Endodermal cell (in vitro differentiated cells): ENCODE measurements at regions not wholly inside any gene's neighbourhood (a gene's known extent, or its start where the extent isn't known, plus 50 kb on each side); places are given as distances from the start of the nearest gene placed in this dataset.

Experiments
- DNase-seq: peaks from one replicate; pipeline ENCODE4 v3.0.0-alpha.2; 2017
- H3K27ac ChIP-seq: 2 replicates; pipeline ENCODE4 v1.5.1; 2013; ENCODE audit warnings: mild to moderate bottlenecking, low read depth, low read length, moderate library complexity
- H3K27me3 ChIP-seq: 2 replicates; pipeline ENCODE4 v1.6.1; 2013; ENCODE audit warnings: mild to moderate bottlenecking, low read length, moderate library complexity; ENCODE audit not compliant: insufficient read depth, control insufficient read depth, poor library complexity, severe bottlenecking
- H3K36me3 ChIP-seq: 2 replicates; pipeline ENCODE4 v1.7.0; 2013; ENCODE audit warnings: mild to moderate bottlenecking, low read length, moderate library complexity; ENCODE audit not compliant: control insufficient read depth, insufficient read depth
- H3K4me1 ChIP-seq: one replicate; pipeline ENCODE4 v1.7.0; 2013; ENCODE audit warnings: low read length; ENCODE audit not compliant: control insufficient read depth, insufficient read depth
- H3K4me3 ChIP-seq: 2 replicates; pipeline ENCODE4 v1.5.1; 2013; ENCODE audit warnings: mild to moderate bottlenecking, low read length, moderate library complexity
- H3K9ac ChIP-seq: 2 replicates; pipeline ENCODE4 v1.6.1; 2013; ENCODE audit warnings: mild to moderate bottlenecking, low read length, moderate library complexity; ENCODE audit not compliant: poor library complexity, severe bottlenecking; ENCODE audit errors: extremely low read depth
- H3K9me3 ChIP-seq: 2 replicates; pipeline ENCODE4 v1.6.1; 2013; ENCODE audit warnings: mild to moderate bottlenecking, low read length, moderate library complexity; ENCODE audit not compliant: control insufficient read depth
- H3K27ac Mint-ChIP-seq: 2 replicates; pipeline ENCODE4 v1.8.0; 2020; ENCODE audit warnings: mixed read lengths
- H3K27me3 Mint-ChIP-seq: 2 replicates; pipeline ENCODE4 v1.8.0; 2021; ENCODE audit warnings: mild to moderate bottlenecking, mixed read lengths; ENCODE audit not compliant: insufficient read depth
- H3K36me3 Mint-ChIP-seq: 2 replicates; pipeline ENCODE4 v1.8.0; 2020; ENCODE audit warnings: low read depth, mixed read lengths
- H3K4me1 Mint-ChIP-seq: 2 replicates; pipeline ENCODE4 v1.8.0; 2020; ENCODE audit warnings: mixed read lengths
- H3K4me3 Mint-ChIP-seq: 2 replicates; pipeline ENCODE4 v1.8.0; 2020; ENCODE audit warnings: mild to moderate bottlenecking, moderate library complexity, mixed read lengths
- H3K9me3 Mint-ChIP-seq: 2 replicates; pipeline ENCODE4 v1.8.0; 2020; ENCODE audit warnings: mild to moderate bottlenecking, mixed read lengths
- CTCF ChIP-seq: fragments of 200-600 bp; sonication (generic); conservative IDR thresholded peaks from 2 replicates; pipeline ENCODE4 v1.5.0; 2021; ENCODE audit warnings: antibody characterized with exemption, mild to moderate bottlenecking
- WGBS, 2 experiments: methylation state at CpG; one replicate each; pipeline versions ENCODE4 v1.1.5 to v1.1.7; 2013; ENCODE audit warnings: missing lambda C conversion rate in 2 of 2, mixed read lengths in 1 of 2; ENCODE audit not compliant: insufficient coverage in 1 of 2, insufficient read length in 1 of 2; 5-methylcytosine and 5-hydroxymethylcytosine counted together

GRCh38 chr14:94936401-94936892, 166.5 kb upstream of the GSC start:
- Histone ChIP-seq H3K9me3 (no peaks in the 10 kb centered on the region), H3K9ac (no peak overlapping the region), H3K27ac (no peak overlapping the region), H3K27me3 (no peaks in the 10 kb centered on the region), H3K36me3 (no peaks in the 10 kb centered on the region), H3K4me3 (no peak overlapping the region), H3K4me1 (no peaks in the 10 kb centered on the region)
- no peak for TF ChIP-seq CTCF
- Mint-ChIP-seq H3K36me3 (no peaks in the 10 kb centered on the region), H3K4me3 (no peak overlapping the region), H3K27me3 (peaks cover 7% of the 10 kb centered on the region), H3K9me3 (no peaks in the 10 kb centered on the region), H3K4me1 (no peaks in the 10 kb centered on the region), H3K27ac (no peak overlapping the region)
- no peak for DNase-seq
- 96 to 97% methylated on average over 11 to 25 of the region's 26 CpGs for WGBS, 2 experiments

- Mint-ChIP-seq H3K36me3 (no peaks in the 10 kb centered on the region), H3K4me3 (no peak overlapping the region), H3K27me3 (peaks cover 9% of the 10 kb centered on the region), H3K9me3 (no peaks in the 10 kb centered on the region), H3K4me1 (no peaks in the 10 kb centered on the region), H3K27ac (no peak overlapping the region)
- Histone ChIP-seq H3K4me1 (no peaks in the 10 kb centered on the region), H3K27me3 (no peaks in the 10 kb centered on the region), H3K9me3 (no peaks in the 10 kb centered on the region), H3K4me3 (no peak overlapping the region), H3K27ac (no peak overlapping the region), H3K36me3 (no peaks in the 10 kb centered on the region), H3K9ac (no peak overlapping the region)
- no peak for DNase-seq
- no peak for TF ChIP-seq CTCF
- WGBS, 2 experiments = 84 to 92% methylated on average over 4 to 9 of the region's 13 CpGs
Measured at GRCh38 chr14:94935706-94936300, 165.9 kb upstream of the GSC start.

GRCh38 chr14:94934276-94934810, 164.4 kb upstream of the GSC start:
- Histone ChIP-seq H3K36me3 (no peaks in the 10 kb centered on the region), H3K27me3 (no peaks in the 10 kb centered on the region), H3K4me3 (no peak overlapping the region), H3K27ac (no peak overlapping the region), H3K9ac (no peak overlapping the region), H3K9me3 (no peaks in the 10 kb centered on the region), H3K4me1 (peaks cover 4% of the 10 kb centered on the region)
- 85 to 89% methylated on average over 5 to 6 of the region's 6 CpGs for WGBS, 2 experiments
- DNase-seq = no peak
- Mint-ChIP-seq H3K4me1 (peaks cover 6% of the 10 kb centered on the region), H3K36me3 (no peaks in the 10 kb centered on the region), H3K9me3 (no peaks in the 10 kb centered on the region), H3K4me3 (no peak overlapping the region), H3K27me3 (peaks cover 9% of the 10 kb centered on the region), H3K27ac (no peak overlapping the region)
- TF ChIP-seq CTCF = no peak
